HCT116 (cell line): ENCODE measurements at regions not wholly inside any gene's neighbourhood (a gene's known extent, or its start where the extent isn't known, plus 50 kb on each side); places are given as distances from the start of the nearest gene placed in this dataset.

Experiments
- ATAC-seq: fragments of 200-7000 bp; cut with Tn5 transposase; 2 replicates; pipeline ENCODE4 v1.9.1; 2020; ENCODE audit warnings: mild to moderate bottlenecking, moderate library complexity
- BruUV-seq: library from RNA; stranded (reverse); fragments of 400-500 nt; replicated peaks from 2 replicates; lab custom pipeline; 2021; lab: Mats Ljungman, UMichigan
- CTCF ChIA-PET: fragments of 300-600 bp; sonication (Branson Sonifier 250); formaldehyde crosslinking; loops from one replicate; lab custom pipeline; 2021; ENCODE audit warnings: antibody characterized with exemption; lab: Charles Lee
- POLR2A ChIA-PET: fragments of 300-600, 350-600 bp; sonication (Branson Sonifier 250); formaldehyde crosslinking; loops from one replicate; lab custom pipeline; 2021; ENCODE audit warnings: antibody characterized with exemption; lab: Charles Lee
- RAD21 ChIA-PET, 2 experiments: fragments of 300-600 bp; sonication (Branson Sonifier 250); formaldehyde crosslinking; loops; one replicate each; lab custom pipeline; 2023; ENCODE audit warnings: low total read pairs in 2 of 2; ENCODE audit not compliant: uncharacterized antibody in 2 of 2, unreplicated experiment in 2 of 2, low non-redundant PET in 1 of 2; lab: Charles Lee
- DNase-seq: peaks from one replicate; pipeline ENCODE4 v3.0.0-alpha.2; 2010; ENCODE audit warnings: low read depth, low spot score
- H2AFZ ChIP-seq: fragments of 200-600 bp; shearing (Covaris generic), sonication (generic); 2 replicates; pipeline ENCODE4 v1.6.1; 2017; ENCODE audit warnings: low read depth, mixed run types, mixed read lengths, antibody characterized with exemption, low read length; ENCODE audit not compliant: poor library complexity, severe bottlenecking
- H3K27ac ChIP-seq: 2 replicates; pipeline ENCODE4 v1.5.1; 2012; ENCODE audit warnings: low read depth, low read length
- H3K27me3 ChIP-seq: fragments of 200-600 bp; sonication (generic); 2 replicates; pipeline ENCODE4 v1.6.1; 2016; ENCODE audit warnings: mixed run types, low read length, mixed read lengths; ENCODE audit not compliant: insufficient read depth
- H3K36me3 ChIP-seq, 2 experiments: fragments of 200-500 bp in 1 of 2; fragments of 200-600 bp in 1 of 2; sonication (Bioruptor generic) in 1 of 2; sonication (generic) in 1 of 2; 2 replicates each; pipeline versions ENCODE4 v1.5.1 to v1.6.1; 2014 to 2016; ENCODE audit warnings: low read length in 2 of 2, inconsistent platforms in 1 of 2, mixed read lengths in 1 of 2, mixed run types in 1 of 2; ENCODE audit not compliant: insufficient read depth in 2 of 2, control insufficient read depth in 1 of 2
- H3K4me1 ChIP-seq, 2 experiments: fragments of 200-600 bp in 1 of 2; sonication (generic) in 1 of 2; 2 replicates each; pipeline versions ENCODE4 v1.5.1 to v1.6.1; 2012 to 2017; ENCODE audit warnings: low read length in 2 of 2, inconsistent platforms in 1 of 2, mild to moderate bottlenecking in 1 of 2, mixed read lengths in 1 of 2, mixed run types in 1 of 2, moderate library complexity in 1 of 2; ENCODE audit not compliant: insufficient read depth in 2 of 2, control insufficient read depth in 1 of 2
- H3K4me2 ChIP-seq: fragments of 200-600 bp; sonication (generic); 2 replicates; pipeline ENCODE4 v1.6.1; 2017; ENCODE audit warnings: mixed run types, low read length, mixed read lengths
- H3K4me3 ChIP-seq, 2 experiments: fragments of 200-600 bp in 1 of 2; sonication (generic) in 1 of 2; replicated peaks in 1 of 2; 2 replicates each; pipeline ENCODE4 v1.5.1; 2011 to 2016; ENCODE audit warnings: low read length in 2 of 2, control low read depth in 1 of 2, low read depth in 1 of 2, mild to moderate bottlenecking in 1 of 2, mixed read lengths in 1 of 2, mixed run types in 1 of 2
- H3K79me2 ChIP-seq: fragments of 200-600 bp; sonication (generic); 2 replicates; pipeline ENCODE4 v1.6.1; 2017; ENCODE audit warnings: mild to moderate bottlenecking, mixed run types, low read length, moderate library complexity, mixed read lengths; ENCODE audit not compliant: insufficient read depth
- H3K9ac ChIP-seq: fragments of 200-600 bp; sonication (generic); 2 replicates; pipeline ENCODE4 v1.6.1; 2016; ENCODE audit warnings: low read length, mixed read lengths
- H3K9me2 ChIP-seq: fragments of 200-600 bp; sonication (generic), shearing (Covaris generic); 2 replicates; pipeline ENCODE4 v1.6.1; 2017; ENCODE audit warnings: mixed run types, mild to moderate bottlenecking, moderate library complexity; ENCODE audit not compliant: insufficient read depth
- H3K9me3 ChIP-seq, 2 experiments: fragments of 200-500 bp in 1 of 2; fragments of 200-600 bp in 1 of 2; sonication (Bioruptor generic) in 1 of 2; sonication (generic) in 1 of 2; 2 replicates each; pipeline ENCODE4 v1.6.1; 2014 to 2017; ENCODE audit warnings: low read length in 2 of 2, mixed read lengths in 2 of 2, inconsistent platforms in 1 of 2, low read depth in 1 of 2, mild to moderate bottlenecking in 1 of 2, mixed run types in 1 of 2, moderate library complexity in 1 of 2; ENCODE audit not compliant: control insufficient read depth in 1 of 2, insufficient read depth in 1 of 2
- H4K20me1 ChIP-seq: fragments of 200-600 bp; sonication (generic), shearing (Covaris generic); 2 replicates; pipeline ENCODE4 v1.6.1; 2017; ENCODE audit warnings: mixed run types, mild to moderate bottlenecking, moderate library complexity; ENCODE audit not compliant: insufficient read depth
- ATF3 ChIP-seq: IDR thresholded peaks from 2 replicates; pipeline ENCODE4 v1.6.1; 2012
- CBX3 ChIP-seq: IDR thresholded peaks from 2 replicates; pipeline ENCODE4 v1.6.1; 2012; ENCODE audit warnings: low read depth
- CEBPB ChIP-seq: IDR thresholded peaks from 2 replicates; pipeline ENCODE4 v1.6.1; 2012; ENCODE audit warnings: low read depth
- CTCF ChIP-seq, 3 experiments: fragments of 200-600 bp in 1 of 3; sonication (generic) in 1 of 3; IDR thresholded peaks in 2 of 3; conservative IDR thresholded peaks in 1 of 3; 2 replicates each; pipeline ENCODE4 v1.5.1; 2012 to 2017; ENCODE audit warnings: low read depth in 2 of 3, low read length in 2 of 3, antibody characterized with exemption in 1 of 3, borderline replicate concordance in 1 of 3, control low read depth in 1 of 3, mild to moderate bottlenecking in 1 of 3, mixed read lengths in 1 of 3, mixed run types in 1 of 3, moderate library complexity in 1 of 3; ENCODE audit not compliant: insufficient read depth in 1 of 3
- ELF1 ChIP-seq: IDR thresholded peaks from 2 replicates; pipeline ENCODE4 v1.6.1; 2012; ENCODE audit warnings: low read depth, borderline replicate concordance
- EZH2phosphoT487 ChIP-seq: fragments of 200-600 bp; IDR thresholded peaks from 2 replicates; pipeline ENCODE4 v1.6.1; 2018; ENCODE audit warnings: antibody characterized with exemption, borderline replicate concordance
- JUND ChIP-seq: IDR thresholded peaks from 2 replicates; pipeline ENCODE4 v1.6.1; 2012
- MAX ChIP-seq: IDR thresholded peaks from 2 replicates; pipeline ENCODE4 v1.6.1; 2012
- RAD21 ChIP-seq: IDR thresholded peaks from 2 replicates; pipeline ENCODE4 v1.6.1; 2012; ENCODE audit warnings: low read depth, mild to moderate bottlenecking
- YY1 ChIP-seq: IDR thresholded peaks from 2 replicates; pipeline ENCODE4 v1.6.1; 2011; ENCODE audit warnings: low read length, low read depth, moderate library complexity, mild to moderate bottlenecking; ENCODE audit not compliant: insufficient replicate concordance; ENCODE audit errors: extremely low read depth
- ZFX ChIP-seq: fragments of 450-650 bp; IDR thresholded peaks from 2 replicates; pipeline ENCODE4 v1.6.1; 2017
- intact Hi-C: fragments of 100-400 bp; cut with micrococcal nuclease; formaldehyde crosslinking; loops from 2 replicates; pipeline ENCODE4 v1.10.0; 2022

- RAD21 ChIA-PET = no interaction called here
- no peaks in the 10 kb centered on the region for H3K36me3 ChIP-seq
- no peak overlapping the region for H3K4me2 ChIP-seq
- no peaks in the 10 kb centered on the region for H3K79me2 ChIP-seq
- DNase-seq = no peak
- no peak overlapping the region for H3K9ac ChIP-seq
- no peak overlapping the region for H2AFZ ChIP-seq
- H3K4me3 ChIP-seq = no peak overlapping the region
- no TSS peak for BruUV-seq
- CTCF ChIA-PET = no interaction called here
- no peak overlapping the region for H3K27ac ChIP-seq
- intact Hi-C loops = no loop called here
- H3K4me1 ChIP-seq = no peaks in the 10 kb centered on the region
- POLR2A ChIA-PET = no interaction called here
- H3K9me2 ChIP-seq = no peaks in the 10 kb centered on the region
- no peaks in the 10 kb centered on the region for H4K20me1 ChIP-seq
- H3K27me3 ChIP-seq = no peaks in the 10 kb centered on the region; the same call in 1 of the 2 replicates
- no peak for ATAC-seq
- TF ChIP-seq CEBPB (no peak), ATF3 (no peak), CTCF (IDR thresholded peaks at IDR 0.05 in 2 of 3, conservative IDR thresholded peaks at IDR 0.05 in 1 of 3; ENCODE audit: borderline replicate concordance in 1 of 3, insufficient read depth in 1 of 3, low read depth in 2 of 3, low read length in 2 of 3) (no peak), MAX (no peak), YY1 (no peak), RAD21 (no peak), JUND (no peak), ZFX (no peak), ELF1 (no peak), EZH2phosphoT487 (no peak), CBX3 (no peak)
- H3K9me3 ChIP-seq = no peaks in the 10 kb centered on the region
Measured at GRCh38 chr1:220943319-220943996, 64.2 kb downstream of the HLX start.
